ENCODE measurements at regions not wholly inside any gene's neighbourhood (a gene's known extent, or its start where the extent isn't known, plus 50 kb on each side); places are given as distances from the start of the nearest gene placed in this dataset.

GRCh38 chrY:17430570-17431166, 449.4 kb downstream of the CDY2B start:
- Mint-ChIP-seq H3K9me3 (no peaks in the 10 kb centered on the region), H3K4me1 (no peaks in the 10 kb centered on the region), H3K27ac (no peak overlapping the region), H3K27me3 (no peaks in the 10 kb centered on the region), H3K4me3 (no peak overlapping the region), H3K36me3 (no peaks in the 10 kb centered on the region)
- no peak overlapping the region for H3K27ac ChIP-seq (ENCODE audit: insufficient read depth, low read length, poor library complexity, severe bottlenecking)
- H3K9me3 ChIP-seq (ENCODE audit: control insufficient read depth in 2 of 2, low read length in 2 of 2) = no peaks in the 10 kb centered on the region
- no peaks in the 10 kb centered on the region for H3K36me3 ChIP-seq (ENCODE audit: control insufficient read depth, insufficient read depth, low read length)
- H3K27me3 ChIP-seq (ENCODE audit: control insufficient read depth, insufficient read depth, low read length) = no peaks in the 10 kb centered on the region
- no peaks in the 10 kb centered on the region for H3K4me1 ChIP-seq (ENCODE audit: control insufficient read depth, insufficient read depth, low read length, poor library complexity, severe bottlenecking)
- DNase-seq (no peak), ATAC-seq (ENCODE audit: low read depth in 2 of 2) (no peak)
- H3K4me3 ChIP-seq (ENCODE audit: low read depth, low read length) = no peak overlapping the region

GRCh38 chrY:17398336-17399072, 481.5 kb downstream of the CDY2B start:
- Mint-ChIP-seq H3K27me3 (no peaks in the 10 kb centered on the region), H3K9me3 (no peaks in the 10 kb centered on the region), H3K4me3 (no peak overlapping the region)

GRCh38 chrY:17397659-17398058, 482.4 kb downstream of the CDY2B start:
- no peaks in the 10 kb centered on the region for H3K36me3 ChIP-seq (ENCODE audit: control insufficient read depth, insufficient read depth, low read length)
- Mint-ChIP-seq H3K4me1 (no peaks in the 10 kb centered on the region), H3K4me3 (no peak overlapping the region), H3K27ac (no peak overlapping the region), H3K9me3 (no peaks in the 10 kb centered on the region), H3K36me3 (no peaks in the 10 kb centered on the region), H3K27me3 (no peaks in the 10 kb centered on the region)
- H3K4me3 ChIP-seq (ENCODE audit: low read depth, low read length) = no peak overlapping the region
- H3K9me3 ChIP-seq (ENCODE audit: control insufficient read depth in 2 of 2, low read length in 2 of 2) = no peaks in the 10 kb centered on the region
- DNase-seq (no peak), ATAC-seq (ENCODE audit: low read depth in 2 of 2) (no peak)
- no peak overlapping the region for H3K27ac ChIP-seq (ENCODE audit: insufficient read depth, low read length, poor library complexity, severe bottlenecking)
- H3K27me3 ChIP-seq (ENCODE audit: control insufficient read depth, insufficient read depth, low read length) = no peaks in the 10 kb centered on the region
- H3K4me1 ChIP-seq (ENCODE audit: control insufficient read depth, insufficient read depth, low read length, poor library complexity, severe bottlenecking) = no peaks in the 10 kb centered on the region

More at GRCh38 chrY:17398336-17399072, 481.5 kb downstream of the CDY2B start:
- DNase-seq (no peak), ATAC-seq (ENCODE audit: low read depth in 2 of 2) (no peak)
- Histone ChIP-seq H3K4me1 (ENCODE audit: control insufficient read depth, insufficient read depth, low read length, poor library complexity, severe bottlenecking) (no peaks in the 10 kb centered on the region), H3K27ac (ENCODE audit: insufficient read depth, low read length, poor library complexity, severe bottlenecking) (no peak overlapping the region), H3K27me3 (ENCODE audit: control insufficient read depth, insufficient read depth, low read length) (no peaks in the 10 kb centered on the region), H3K36me3 (ENCODE audit: control insufficient read depth, insufficient read depth, low read length) (no peaks in the 10 kb centered on the region), H3K4me3 (ENCODE audit: low read depth, low read length) (no peak overlapping the region), H3K9me3 (ENCODE audit: control insufficient read depth in 2 of 2, low read length in 2 of 2) (no peaks in the 10 kb centered on the region)
- H3K36me3 Mint-ChIP-seq = no peaks in the 10 kb centered on the region
- no peak overlapping the region for H3K27ac Mint-ChIP-seq
- H3K4me1 Mint-ChIP-seq = no peaks in the 10 kb centered on the region

GRCh38 chrY:17381431-17382070, 498.5 kb downstream of the CDY2B start:
- H3K4me1 Mint-ChIP-seq = no peaks in the 10 kb centered on the region
- H3K27me3 ChIP-seq (ENCODE audit: control insufficient read depth, insufficient read depth, low read length) = no peaks in the 10 kb centered on the region
- H3K27me3 Mint-ChIP-seq = no peaks in the 10 kb centered on the region
- no peak overlapping the region for H3K4me3 ChIP-seq (ENCODE audit: low read depth, low read length)
- no peaks in the 10 kb centered on the region for H3K36me3 Mint-ChIP-seq
- no peak overlapping the region for H3K4me3 Mint-ChIP-seq
- no peaks in the 10 kb centered on the region for H3K36me3 ChIP-seq (ENCODE audit: control insufficient read depth, insufficient read depth, low read length)
- no peak overlapping the region for H3K27ac ChIP-seq (ENCODE audit: insufficient read depth, low read length, poor library complexity, severe bottlenecking)
- no peaks in the 10 kb centered on the region for H3K9me3 ChIP-seq (ENCODE audit: control insufficient read depth in 2 of 2, low read length in 2 of 2)
- H3K27ac Mint-ChIP-seq = no peak overlapping the region
- no peaks in the 10 kb centered on the region for H3K4me1 ChIP-seq (ENCODE audit: control insufficient read depth, insufficient read depth, low read length, poor library complexity, severe bottlenecking)
- no peaks in the 10 kb centered on the region for H3K9me3 Mint-ChIP-seq
- no peak for ATAC-seq (ENCODE audit: low read depth in 2 of 2)
- DNase-seq = no peak

GRCh38 chrY:17378326-17378725, 501.7 kb downstream of the CDY2B start:
- H3K36me3 ChIP-seq (ENCODE audit: control insufficient read depth, insufficient read depth, low read length) = no peaks in the 10 kb centered on the region
- H3K9me3 ChIP-seq (ENCODE audit: control insufficient read depth in 2 of 2, low read length in 2 of 2) = no peaks in the 10 kb centered on the region
- no peaks in the 10 kb centered on the region for H3K4me1 ChIP-seq (ENCODE audit: control insufficient read depth, insufficient read depth, low read length, poor library complexity, severe bottlenecking)
- Mint-ChIP-seq H3K4me3 (no peak overlapping the region), H3K4me1 (no peaks in the 10 kb centered on the region), H3K9me3 (no peaks in the 10 kb centered on the region), H3K36me3 (no peaks in the 10 kb centered on the region), H3K27me3 (no peaks in the 10 kb centered on the region), H3K27ac (no peak overlapping the region)
- H3K4me3 ChIP-seq (ENCODE audit: low read depth, low read length) = no peak overlapping the region
- H3K27me3 ChIP-seq (ENCODE audit: control insufficient read depth, insufficient read depth, low read length) = no peaks in the 10 kb centered on the region
- no peak for DNase-seq
- ATAC-seq (ENCODE audit: low read depth in 2 of 2) = no peak
- no peak overlapping the region for H3K27ac ChIP-seq (ENCODE audit: insufficient read depth, low read length, poor library complexity, severe bottlenecking)

- no peaks in the 10 kb centered on the region for H3K9me3 ChIP-seq (ENCODE audit: control insufficient read depth in 2 of 2, low read length in 2 of 2)
- no peak overlapping the region for H3K4me3 ChIP-seq (ENCODE audit: low read depth, low read length)
- Mint-ChIP-seq H3K36me3 (no peaks in the 10 kb centered on the region), H3K4me1 (no peaks in the 10 kb centered on the region), H3K4me3 (no peak overlapping the region), H3K27ac (no peak overlapping the region), H3K27me3 (no peaks in the 10 kb centered on the region), H3K9me3 (no peaks in the 10 kb centered on the region)
- H3K27ac ChIP-seq (ENCODE audit: insufficient read depth, low read length, poor library complexity, severe bottlenecking) = no peak overlapping the region
- H3K27me3 ChIP-seq (ENCODE audit: control insufficient read depth, insufficient read depth, low read length) = no peaks in the 10 kb centered on the region
- no peaks in the 10 kb centered on the region for H3K4me1 ChIP-seq (ENCODE audit: control insufficient read depth, insufficient read depth, low read length, poor library complexity, severe bottlenecking)
- no peak for DNase-seq
- H3K36me3 ChIP-seq (ENCODE audit: control insufficient read depth, insufficient read depth, low read length) = no peaks in the 10 kb centered on the region
- no peak for ATAC-seq (ENCODE audit: low read depth in 2 of 2)
Observed at GRCh38 chrY:17368413-17368812, 511.6 kb downstream of the CDY2B start.

- Mint-ChIP-seq H3K36me3 (no peaks in the 10 kb centered on the region), H3K4me1 (no peaks in the 10 kb centered on the region), H3K27ac (no peak overlapping the region), H3K27me3 (no peaks in the 10 kb centered on the region), H3K9me3 (no peaks in the 10 kb centered on the region), H3K4me3 (no peak overlapping the region)
- no peak for DNase-seq
- Histone ChIP-seq H3K4me3 (ENCODE audit: low read depth, low read length) (no peak overlapping the region), H3K27ac (ENCODE audit: insufficient read depth, low read length, poor library complexity, severe bottlenecking) (no peak overlapping the region), H3K4me1 (ENCODE audit: control insufficient read depth, insufficient read depth, low read length, poor library complexity, severe bottlenecking) (no peaks in the 10 kb centered on the region), H3K36me3 (ENCODE audit: control insufficient read depth, insufficient read depth, low read length) (no peaks in the 10 kb centered on the region), H3K27me3 (ENCODE audit: control insufficient read depth, insufficient read depth, low read length) (no peaks in the 10 kb centered on the region), H3K9me3 (ENCODE audit: control insufficient read depth in 2 of 2, low read length in 2 of 2) (no peaks in the 10 kb centered on the region)
- ATAC-seq (ENCODE audit: low read depth in 2 of 2) = no peak
Observed at GRCh38 chrY:17366400-17366799, 513.6 kb downstream of the CDY2B start.

GRCh38 chrY:17339028-17339427, 541.0 kb downstream of the CDY2B start:
- H3K27me3 Mint-ChIP-seq = no peaks in the 10 kb centered on the region
- Histone ChIP-seq H3K9me3 (ENCODE audit: control insufficient read depth in 2 of 2, low read length in 2 of 2) (no peaks in the 10 kb centered on the region), H3K27ac (ENCODE audit: insufficient read depth, low read length, poor library complexity, severe bottlenecking) (no peak overlapping the region), H3K4me3 (ENCODE audit: low read depth, low read length) (no peak overlapping the region), H3K4me1 (ENCODE audit: control insufficient read depth, insufficient read depth, low read length, poor library complexity, severe bottlenecking) (no peaks in the 10 kb centered on the region), H3K36me3 (ENCODE audit: control insufficient read depth, insufficient read depth, low read length) (no peaks in the 10 kb centered on the region), H3K27me3 (ENCODE audit: control insufficient read depth, insufficient read depth, low read length) (no peaks in the 10 kb centered on the region)
- no peaks in the 10 kb centered on the region for H3K4me1 Mint-ChIP-seq
- DNase-seq = no peak
- no peak overlapping the region for H3K27ac Mint-ChIP-seq
- H3K4me3 Mint-ChIP-seq = no peak overlapping the region
- H3K9me3 Mint-ChIP-seq = peaks cover 0 to 7% (median 0%) of the 10 kb centered on the region in 7 donors
- no peaks in the 10 kb centered on the region for H3K36me3 Mint-ChIP-seq
- no peak for ATAC-seq (ENCODE audit: low read depth in 2 of 2)
